ENCODE measurements at regions not wholly inside any gene's neighbourhood (a gene's known extent, or its start where the extent isn't known, plus 50 kb on each side); places are given as distances from the start of the nearest gene placed in this dataset.

DNA sequence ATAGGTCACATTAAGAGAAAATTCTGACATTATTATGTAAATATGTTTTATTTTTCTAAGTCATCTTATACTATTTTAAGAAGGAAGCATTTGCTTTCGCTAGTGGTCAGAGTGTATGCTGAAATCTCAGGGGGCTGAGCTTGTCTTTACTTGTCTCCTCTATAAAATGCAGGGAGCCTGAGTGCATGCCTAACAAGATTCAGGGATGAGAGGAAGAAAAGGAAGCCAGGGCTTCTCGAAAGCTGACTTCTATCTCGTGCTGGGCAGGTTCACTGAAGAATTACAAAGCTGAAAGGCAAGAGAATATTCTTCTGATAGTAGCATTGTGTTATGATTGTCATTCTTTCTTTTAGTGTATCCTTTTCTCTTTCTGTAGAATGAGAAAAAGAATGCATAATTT lies 467.4 kb downstream of the SOX11 start:
- Mint-ChIP-seq H3K9me3 (peaks cover 10% of the 10 kb centered on the region), H3K27ac (peak overlapping the region; percentile 6), H3K4me3 (peak overlapping the region; percentile 39), H3K27me3 (ENCODE audit: insufficient read depth, low read depth) (peaks cover 8% of the 10 kb centered on the region), H3K4me1 (peaks cover 42% of the 10 kb centered on the region), H3K36me3 (no peaks in the 10 kb centered on the region)
- Histone ChIP-seq H2AFZ (replicated peaks) (peak overlapping the region; percentile 66), H3K36me3 (no peaks in the 10 kb centered on the region), H4K20me1 (ENCODE audit: low read depth) (no peaks in the 10 kb centered on the region), H3K79me2 (ENCODE audit: low read depth) (no peaks in the 10 kb centered on the region), H3K27ac (peak overlapping the region; percentile 15), H3K4me3 (no peak overlapping the region), H3F3A (ENCODE audit: low read depth) (no peaks in the 10 kb centered on the region), H3K27me3 (no peaks in the 10 kb centered on the region), H3K9me3 (ENCODE audit: low read depth) (no peaks in the 10 kb centered on the region), H3K4me1 (peaks cover 35% of the 10 kb centered on the region), H3K9ac (no peak overlapping the region), H3K4me2 (peak overlapping the region; percentile 47)
- peak; percentile 33 for DNase-seq (ENCODE audit: low spot score)
- TF ChIP-seq EZH2phosphoT487 (IDR thresholded peaks at IDR 0.05) (no peak), EZH2 (IDR thresholded peaks at IDR 0.05) (no peak)
- TF ChIP-seq, protein P1, sequence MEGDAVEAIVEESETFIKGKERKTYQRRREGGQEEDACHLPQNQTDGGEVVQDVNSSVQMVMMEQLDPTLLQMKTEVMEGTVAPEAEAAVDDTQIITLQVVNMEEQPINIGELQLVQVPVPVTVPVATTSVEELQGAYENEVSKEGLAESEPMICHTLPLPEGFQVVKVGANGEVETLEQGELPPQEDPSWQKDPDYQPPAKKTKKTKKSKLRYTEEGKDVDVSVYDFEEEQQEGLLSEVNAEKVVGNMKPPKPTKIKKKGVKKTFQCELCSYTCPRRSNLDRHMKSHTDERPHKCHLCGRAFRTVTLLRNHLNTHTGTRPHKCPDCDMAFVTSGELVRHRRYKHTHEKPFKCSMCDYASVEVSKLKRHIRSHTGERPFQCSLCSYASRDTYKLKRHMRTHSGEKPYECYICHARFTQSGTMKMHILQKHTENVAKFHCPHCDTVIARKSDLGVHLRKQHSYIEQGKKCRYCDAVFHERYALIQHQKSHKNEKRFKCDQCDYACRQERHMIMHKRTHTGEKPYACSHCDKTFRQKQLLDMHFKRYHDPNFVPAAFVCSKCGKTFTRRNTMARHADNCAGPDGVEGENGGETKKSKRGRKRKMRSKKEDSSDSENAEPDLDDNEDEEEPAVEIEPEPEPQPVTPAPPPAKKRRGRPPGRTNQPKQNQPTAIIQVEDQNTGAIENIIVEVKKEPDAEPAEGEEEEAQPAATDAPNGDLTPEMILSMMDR (IDR thresholded peaks at IDR 0.05): no peak

DNA sequence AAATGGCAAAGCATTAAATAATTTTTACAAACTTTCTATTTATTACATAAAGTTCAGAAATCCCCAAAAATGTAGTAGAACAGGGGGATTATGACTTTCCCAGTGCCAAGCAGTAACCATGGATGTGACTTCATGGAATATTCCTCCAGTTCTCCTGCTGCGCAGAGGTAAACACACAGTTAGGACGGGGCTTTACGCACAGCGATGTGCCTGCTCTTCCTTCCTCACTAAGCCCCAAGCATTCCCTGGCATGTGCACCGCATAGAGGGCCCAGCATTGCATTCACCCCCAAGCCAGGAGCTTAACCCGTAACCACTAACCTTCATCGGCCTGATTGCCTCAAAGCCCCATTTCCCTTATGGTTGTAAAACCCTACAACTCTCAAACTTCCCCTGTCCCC lies 471.7 kb downstream of the SOX11 start:
- Mint-ChIP-seq H3K4me3 (no peak overlapping the region), H3K27me3 (ENCODE audit: insufficient read depth, low read depth) (peaks cover 3% of the 10 kb centered on the region), H3K27ac (peak overlapping the region; percentile 54), H3K36me3 (no peaks in the 10 kb centered on the region), H3K4me1 (peaks cover 36% of the 10 kb centered on the region), H3K9me3 (peaks cover 10% of the 10 kb centered on the region)
- TF ChIP-seq EZH2 (IDR thresholded peaks at IDR 0.05) (no peak), EZH2phosphoT487 (IDR thresholded peaks at IDR 0.05) (no peak)
- TF ChIP-seq, protein P1 (IDR thresholded peaks at IDR 0.05): no peak
- H3F3A ChIP-seq (ENCODE audit: low read depth): no peaks in the 10 kb centered on the region
- no peak overlapping the region for H3K9ac ChIP-seq
- no peaks in the 10 kb centered on the region for H3K9me3 ChIP-seq (ENCODE audit: low read depth)
- no peak overlapping the region for H3K27ac ChIP-seq
- peaks cover 25% of the 10 kb centered on the region for H3K4me1 ChIP-seq
- H3K4me3 ChIP-seq: no peak overlapping the region
- H3K27me3 ChIP-seq: no peaks in the 10 kb centered on the region
- peak overlapping the region; percentile 40 for H2AFZ ChIP-seq (replicated peaks)
- DNase-seq (ENCODE audit: low spot score): no peak
- no peaks in the 10 kb centered on the region for H3K36me3 ChIP-seq
- H3K79me2 ChIP-seq (ENCODE audit: low read depth): no peaks in the 10 kb centered on the region
- no peaks in the 10 kb centered on the region for H4K20me1 ChIP-seq (ENCODE audit: low read depth)
- H3K4me2 ChIP-seq: no peak overlapping the region

DNA sequence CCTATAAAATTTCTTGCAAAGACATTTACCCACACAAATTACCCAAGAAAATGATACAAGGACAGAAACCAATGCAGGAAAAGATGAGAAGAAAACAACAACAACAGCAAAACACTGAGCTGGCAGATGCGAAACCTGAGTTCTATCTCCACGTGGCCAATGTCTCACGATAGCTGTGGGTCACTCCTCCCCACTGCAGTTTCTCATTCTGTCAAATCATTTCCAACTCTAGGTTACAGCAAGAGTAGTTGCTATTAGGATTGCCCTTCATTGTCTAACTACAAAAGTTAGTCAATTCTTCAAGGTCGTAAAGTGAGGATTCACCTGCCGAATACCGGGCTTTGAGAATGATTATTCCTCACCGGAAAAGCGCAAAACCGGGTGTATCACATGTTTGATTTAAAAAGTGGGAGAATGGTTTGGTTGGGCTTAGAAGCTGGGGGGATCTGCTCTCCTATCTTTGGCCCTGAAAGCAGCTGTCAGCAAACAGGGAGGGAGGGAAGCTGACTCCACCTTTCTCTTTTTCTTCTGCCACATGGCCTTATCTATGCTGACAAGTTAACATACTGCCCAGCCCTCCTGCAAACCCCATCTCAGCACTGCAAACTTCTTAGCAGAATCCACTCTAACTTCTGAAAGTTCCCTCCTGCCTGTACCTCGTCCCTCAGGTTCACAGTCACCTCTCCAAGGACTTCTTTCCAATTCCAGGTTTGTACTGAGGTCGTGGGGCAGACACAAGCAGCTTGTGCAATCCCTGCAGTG lies 473.0 kb downstream of the SOX11 start:
- Histone ChIP-seq H3K9ac (no peak overlapping the region), H3K36me3 (no peaks in the 10 kb centered on the region), H2AFZ (replicated peaks) (peak overlapping the region; percentile 40), H4K20me1 (ENCODE audit: low read depth) (no peaks in the 10 kb centered on the region), H3F3A (ENCODE audit: low read depth) (no peaks in the 10 kb centered on the region), H3K4me1 (peaks cover 12% of the 10 kb centered on the region), H3K9me3 (ENCODE audit: low read depth) (no peaks in the 10 kb centered on the region), H3K79me2 (ENCODE audit: low read depth) (no peaks in the 10 kb centered on the region), H3K27me3 (no peaks in the 10 kb centered on the region), H3K4me2 (no peak overlapping the region), H3K4me3 (no peak overlapping the region), H3K27ac (no peak overlapping the region)
- DNase-seq (ENCODE audit: low spot score): no peak
- Mint-ChIP-seq H3K27me3 (ENCODE audit: insufficient read depth, low read depth) (no peaks in the 10 kb centered on the region), H3K4me1 (peaks cover 26% of the 10 kb centered on the region), H3K36me3 (no peaks in the 10 kb centered on the region), H3K27ac (peak overlapping the region; percentile 25), H3K4me3 (no peak overlapping the region), H3K9me3 (peaks cover 10% of the 10 kb centered on the region)
- TF ChIP-seq, protein P1 (IDR thresholded peaks at IDR 0.05): no peak
- TF ChIP-seq EZH2phosphoT487 (IDR thresholded peaks at IDR 0.05): no peak
- no peak for TF ChIP-seq EZH2 (IDR thresholded peaks at IDR 0.05)

Data from neural progenitor cell (in vitro differentiated cells).